GM21737 (cell line): ENCODE measurements at regions not wholly inside any gene's neighbourhood (a gene's known extent, or its start where the extent isn't known, plus 50 kb on each side); places are given as distances from the start of the nearest gene placed in this dataset.
"Not testable (repeated sequence)": the region's sequence is repeated elsewhere in the genome, so short reads cannot be mapped to it uniquely, and the experiment has no call there.

ENCODE experiments used
- ATAC-seq: cut with Tn5 transposase; IDR thresholded peaks from one replicate; pipeline ENCODE4 v1.9.1; 2021; ENCODE audit warnings: mild to moderate bottlenecking, moderate library complexity; ENCODE audit not compliant: unreplicated experiment

GRCh38 chr2:145927131-145927950, 1407.4 kb upstream of the ZEB2 start:
- no peak for ATAC-seq

GRCh38 chr2:145925591-145925990, 1405.7 kb upstream of the ZEB2 start:
- no peak for ATAC-seq

GRCh38 chr2:145919477-145919876, 1399.6 kb upstream of the ZEB2 start:
- ATAC-seq = no peak

GRCh38 chr2:145918951-145919350, 1399.0 kb upstream of the ZEB2 start:
- no peak for ATAC-seq

- ATAC-seq = no peak
Measured at GRCh38 chr2:145916799-145917198, 1396.9 kb upstream of the ZEB2 start.

- no peak for ATAC-seq
Measured at GRCh38 chr2:145914716-145915115, 1394.8 kb upstream of the ZEB2 start.

- ATAC-seq = no peak
Measured at GRCh38 chr2:145910416-145910815, 1390.5 kb upstream of the ZEB2 start.

GRCh38 chr2:145909766-145910165, 1389.8 kb upstream of the ZEB2 start:
- ATAC-seq = no peak

GRCh38 chr2:145909175-145909755, 1389.3 kb upstream of the ZEB2 start:
- no peak for ATAC-seq

- ATAC-seq = no peak
Measured at GRCh38 chr2:145906354-145906753, 1386.4 kb upstream of the ZEB2 start.

- no peak for ATAC-seq
Measured at GRCh38 chr2:145905371-145905770, 1385.5 kb upstream of the ZEB2 start.

GRCh38 chr2:145897151-145897550, 1377.2 kb upstream of the ZEB2 start:
- no peak for ATAC-seq

- ATAC-seq = no peak
Measured at GRCh38 chr2:145887915-145888314, 1368.0 kb upstream of the ZEB2 start.

GRCh38 chr2:145880997-145881396, 1361.1 kb upstream of the ZEB2 start:
- ATAC-seq = not testable (repeated sequence)

GRCh38 chr2:145875016-145875415, 1355.1 kb upstream of the ZEB2 start:
- ATAC-seq = no peak

- ATAC-seq = no peak
Measured at GRCh38 chr2:145874466-145874865, 1354.5 kb upstream of the ZEB2 start.

GRCh38 chr2:145864501-145864900, 1344.6 kb upstream of the ZEB2 start:
- no peak for ATAC-seq

- ATAC-seq = no peak
Measured at GRCh38 chr2:145861940-145862339, 1342.0 kb upstream of the ZEB2 start.

- ATAC-seq = no peak
Measured at GRCh38 chr2:145860083-145860482, 1340.2 kb upstream of the ZEB2 start.

GRCh38 chr2:145855142-145855541, 1335.2 kb upstream of the ZEB2 start:
- ATAC-seq = no peak

- ATAC-seq = no peak
Measured at GRCh38 chr2:145854039-145854755, 1334.3 kb upstream of the ZEB2 start.

- no peak for ATAC-seq
Measured at GRCh38 chr2:145851730-145852129, 1331.8 kb upstream of the ZEB2 start.
